HCEC 1CT (cell line): ENCODE measurements at regions not wholly inside any gene's neighbourhood (a gene's known extent, or its start where the extent isn't known, plus 50 kb on each side); places are given as distances from the start of the nearest gene placed in this dataset.
"Not testable (repeated sequence)": the region's sequence is repeated elsewhere in the genome, so short reads cannot be mapped to it uniquely, and the experiment has no call there.

Source experiments
- DNase-seq: peaks from one replicate; pipeline ENCODE4 v3.0.0-alpha.2; 2017

GRCh38 chr9:67111733-67112132 lies 119.4 kb upstream of the SPATA31A3 start:
- not testable (repeated sequence) for DNase-seq

GRCh38 chr9:67109859-67110258 lies 117.5 kb upstream of the SPATA31A3 start:
- DNase-seq: not testable (repeated sequence)

- DNase-seq: not testable (repeated sequence)
These were observed 114.3 kb upstream of the SPATA31A3 start for GRCh38 chr9:67106659-67107058.

DNA sequence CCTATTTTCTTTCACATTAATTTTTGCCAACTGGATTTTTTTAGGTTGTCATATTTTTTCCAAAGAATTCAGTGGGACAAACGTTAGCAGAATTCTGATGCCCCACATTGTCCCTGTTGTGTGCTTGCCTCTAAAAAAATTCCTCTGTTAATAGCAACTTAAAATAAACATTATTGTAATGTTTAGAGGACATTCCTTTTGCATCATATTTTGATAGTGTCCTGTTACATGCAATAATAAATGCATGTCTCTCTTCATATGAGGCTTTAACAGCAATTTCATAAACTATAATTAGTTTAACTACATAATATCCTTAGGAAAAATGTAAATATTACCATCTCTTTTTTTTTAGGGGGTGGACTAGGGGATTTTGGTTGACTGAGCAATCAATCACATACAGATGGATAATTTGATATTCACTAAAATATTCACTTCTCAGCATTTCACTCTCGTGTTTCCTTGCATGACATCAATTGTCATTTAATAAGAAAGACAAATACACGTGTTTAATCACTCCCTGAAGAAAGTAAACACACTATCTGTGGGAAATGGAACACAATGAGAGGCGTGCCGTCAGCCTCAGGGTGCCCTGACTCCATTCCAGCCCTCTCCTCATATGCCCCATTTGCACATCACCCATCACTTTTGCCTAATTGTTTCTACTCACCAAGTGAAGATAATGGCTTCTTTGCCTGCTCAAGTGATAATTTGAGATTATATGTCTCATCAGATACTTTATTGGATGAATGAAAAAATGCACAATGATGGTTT lies 110.3 kb upstream of the SPATA31A3 start:
- DNase-seq: not testable (repeated sequence)

GRCh38 chr9:67091104-67091503 lies 98.8 kb upstream of the SPATA31A3 start:
- DNase-seq: not testable (repeated sequence)

GRCh38 chr9:67086862-67087261 lies 94.5 kb upstream of the SPATA31A3 start:
- DNase-seq: not testable (repeated sequence)

- DNase-seq: not testable (repeated sequence)
These were observed 73.8 kb upstream of the SPATA31A3 start for GRCh38 chr9:67066140-67066539.

DNA sequence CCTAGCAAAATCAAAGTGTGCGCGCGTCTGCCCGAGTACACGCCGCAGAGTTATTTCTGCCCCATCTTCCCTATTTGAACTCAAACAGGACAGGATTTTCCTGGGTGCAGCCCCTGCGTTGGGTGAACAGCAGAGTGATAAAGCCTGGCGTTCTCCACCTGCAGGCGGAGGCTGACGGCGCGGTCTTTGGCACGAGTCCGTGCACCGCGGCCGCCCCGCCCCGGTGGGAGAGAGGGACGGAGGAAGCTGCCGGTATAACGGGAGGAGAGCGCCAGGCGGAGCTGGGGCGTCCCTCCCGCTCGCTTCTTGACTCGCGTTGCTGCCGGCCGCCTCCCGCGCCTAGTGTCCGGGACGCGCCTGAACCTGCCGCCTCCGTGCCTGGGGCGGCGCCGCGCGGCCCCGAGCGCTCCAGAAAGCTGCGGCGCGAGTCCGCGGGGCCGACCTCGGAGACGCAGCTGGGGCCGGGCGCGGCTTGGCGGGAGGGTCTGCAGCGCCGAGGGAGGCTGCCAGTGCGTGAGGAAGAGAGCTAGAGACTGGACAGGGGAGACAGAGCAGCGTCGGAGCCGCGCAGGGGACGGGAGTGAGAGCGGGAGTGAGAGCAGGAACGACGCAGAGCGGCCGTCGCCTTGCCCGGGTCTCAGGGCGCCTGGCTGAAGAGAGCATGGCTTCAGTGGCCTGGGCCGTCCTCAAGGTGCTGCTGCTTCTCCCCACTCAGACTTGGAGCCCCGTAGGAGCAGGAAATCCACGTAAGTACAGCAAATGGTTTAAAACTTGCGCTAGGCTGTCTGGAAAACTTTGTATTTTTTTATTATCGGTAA lies 66.8 kb upstream of the SPATA31A3 start:
- not testable (repeated sequence) for DNase-seq
